ENCODE measurements at regions not wholly inside any gene's neighbourhood (a gene's known extent, or its start where the extent isn't known, plus 50 kb on each side); places are given as distances from the start of the nearest gene placed in this dataset.

DNA sequence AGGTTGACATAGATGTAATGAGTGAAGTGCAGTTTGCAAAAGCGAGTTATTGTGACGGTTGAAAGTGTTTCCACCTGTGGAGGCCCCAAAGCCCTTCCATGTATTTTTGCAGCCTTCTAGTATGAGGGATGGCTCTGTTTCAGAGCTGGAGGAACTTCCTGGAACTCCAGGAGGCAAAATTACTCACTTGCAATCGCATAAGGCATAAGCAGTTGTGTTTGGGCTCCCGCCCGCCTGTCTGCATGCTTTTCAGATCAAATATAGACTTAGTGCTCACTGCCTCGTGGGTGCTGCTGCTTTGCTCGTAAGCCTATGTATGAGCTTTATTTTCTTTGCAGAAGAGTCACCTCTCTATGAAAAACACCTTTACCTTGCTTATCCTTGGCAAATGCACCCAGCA, 146.8 kb upstream of the LARGE1 start:
- TF ChIP-seq, protein P1, sequence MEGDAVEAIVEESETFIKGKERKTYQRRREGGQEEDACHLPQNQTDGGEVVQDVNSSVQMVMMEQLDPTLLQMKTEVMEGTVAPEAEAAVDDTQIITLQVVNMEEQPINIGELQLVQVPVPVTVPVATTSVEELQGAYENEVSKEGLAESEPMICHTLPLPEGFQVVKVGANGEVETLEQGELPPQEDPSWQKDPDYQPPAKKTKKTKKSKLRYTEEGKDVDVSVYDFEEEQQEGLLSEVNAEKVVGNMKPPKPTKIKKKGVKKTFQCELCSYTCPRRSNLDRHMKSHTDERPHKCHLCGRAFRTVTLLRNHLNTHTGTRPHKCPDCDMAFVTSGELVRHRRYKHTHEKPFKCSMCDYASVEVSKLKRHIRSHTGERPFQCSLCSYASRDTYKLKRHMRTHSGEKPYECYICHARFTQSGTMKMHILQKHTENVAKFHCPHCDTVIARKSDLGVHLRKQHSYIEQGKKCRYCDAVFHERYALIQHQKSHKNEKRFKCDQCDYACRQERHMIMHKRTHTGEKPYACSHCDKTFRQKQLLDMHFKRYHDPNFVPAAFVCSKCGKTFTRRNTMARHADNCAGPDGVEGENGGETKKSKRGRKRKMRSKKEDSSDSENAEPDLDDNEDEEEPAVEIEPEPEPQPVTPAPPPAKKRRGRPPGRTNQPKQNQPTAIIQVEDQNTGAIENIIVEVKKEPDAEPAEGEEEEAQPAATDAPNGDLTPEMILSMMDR (IDR thresholded peaks at IDR 0.05; ENCODE audit: low read depth, low read length): no peak
- no peak for TF ChIP-seq POLR2A (IDR thresholded peaks at IDR 0.05; ENCODE audit: extremely low read depth, insufficient read length)
